ENCODE measurements at regions not wholly inside any gene's neighbourhood (a gene's known extent, or its start where the extent isn't known, plus 50 kb on each side); places are given as distances from the start of the nearest gene placed in this dataset.

DNA sequence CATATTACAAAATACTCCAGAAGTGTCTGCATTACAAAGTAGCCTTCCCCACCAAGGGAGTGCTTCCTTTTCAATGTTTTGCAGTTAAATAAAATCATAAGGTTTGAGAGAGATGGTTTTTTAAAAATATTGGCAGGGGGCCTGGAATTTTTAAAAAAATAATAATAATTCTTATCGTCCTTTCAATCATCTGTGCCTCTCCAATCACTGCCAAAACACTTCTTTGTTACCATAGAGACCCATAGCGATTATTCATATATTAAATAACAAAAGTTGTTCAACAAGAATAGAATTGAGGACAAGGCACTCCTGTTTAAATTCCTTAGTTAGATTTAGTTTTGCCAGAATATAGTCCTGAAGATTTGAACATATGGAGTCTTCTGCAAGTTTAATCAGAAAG, 203.1 kb downstream of the FAT4 start:
- no peak for DNase-seq

DNA sequence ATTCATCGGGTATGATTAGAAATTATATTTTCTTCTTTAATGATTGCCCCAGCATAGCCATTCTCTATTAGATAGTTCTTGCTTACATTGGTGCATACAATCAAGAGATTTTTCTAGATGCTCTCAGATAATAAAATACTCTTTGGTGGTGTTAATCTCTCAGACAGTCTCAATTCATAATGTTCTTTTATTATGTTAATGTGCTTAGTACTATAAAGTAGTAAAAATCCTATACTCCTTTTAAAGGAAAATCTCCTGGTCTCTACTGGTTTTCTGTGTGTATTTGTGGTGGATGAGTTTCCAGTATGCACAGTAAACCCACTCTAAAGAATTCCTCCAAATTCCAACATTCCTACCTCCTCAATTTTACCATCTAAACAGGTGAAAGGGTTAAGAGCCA, 203.5 kb downstream of the FAT4 start:
- no peak for DNase-seq

DNA sequence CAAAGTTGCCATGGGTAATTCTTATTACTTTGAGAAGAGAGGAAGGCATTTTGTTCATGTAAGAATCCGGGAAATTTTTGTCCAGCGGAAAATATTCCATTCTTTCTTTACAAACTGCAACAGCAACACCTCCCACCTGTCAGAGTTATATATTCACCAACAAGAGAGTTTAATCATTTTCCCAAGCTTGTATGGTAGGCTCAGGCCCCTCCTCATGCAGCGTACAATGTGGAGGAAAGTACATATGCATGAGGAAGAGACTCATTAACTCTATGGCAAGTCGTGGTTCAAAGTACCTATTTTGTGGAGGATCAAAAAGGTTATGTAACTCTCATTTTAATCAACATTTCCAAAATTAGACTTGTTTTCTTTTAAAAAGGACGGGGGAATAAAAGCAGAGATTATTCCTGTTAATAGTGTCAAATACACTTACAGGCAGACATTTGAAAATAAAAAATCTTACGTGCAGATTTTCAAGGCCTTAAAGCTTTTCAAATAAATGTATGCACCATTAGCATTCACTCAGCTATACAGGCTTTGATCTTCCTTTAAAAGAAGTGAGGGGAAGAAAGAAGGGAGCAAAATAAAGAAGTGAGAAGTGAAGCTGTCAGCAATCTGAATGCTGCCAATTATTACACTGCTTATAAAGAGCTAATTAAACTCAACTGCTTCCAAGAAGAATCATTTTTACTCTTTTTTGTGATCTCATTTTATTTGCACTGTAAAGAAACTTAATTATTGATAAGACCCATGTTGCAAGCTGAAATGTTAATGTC, 204.8 kb downstream of the FAT4 start:
- DNase-seq, result no peak

DNA sequence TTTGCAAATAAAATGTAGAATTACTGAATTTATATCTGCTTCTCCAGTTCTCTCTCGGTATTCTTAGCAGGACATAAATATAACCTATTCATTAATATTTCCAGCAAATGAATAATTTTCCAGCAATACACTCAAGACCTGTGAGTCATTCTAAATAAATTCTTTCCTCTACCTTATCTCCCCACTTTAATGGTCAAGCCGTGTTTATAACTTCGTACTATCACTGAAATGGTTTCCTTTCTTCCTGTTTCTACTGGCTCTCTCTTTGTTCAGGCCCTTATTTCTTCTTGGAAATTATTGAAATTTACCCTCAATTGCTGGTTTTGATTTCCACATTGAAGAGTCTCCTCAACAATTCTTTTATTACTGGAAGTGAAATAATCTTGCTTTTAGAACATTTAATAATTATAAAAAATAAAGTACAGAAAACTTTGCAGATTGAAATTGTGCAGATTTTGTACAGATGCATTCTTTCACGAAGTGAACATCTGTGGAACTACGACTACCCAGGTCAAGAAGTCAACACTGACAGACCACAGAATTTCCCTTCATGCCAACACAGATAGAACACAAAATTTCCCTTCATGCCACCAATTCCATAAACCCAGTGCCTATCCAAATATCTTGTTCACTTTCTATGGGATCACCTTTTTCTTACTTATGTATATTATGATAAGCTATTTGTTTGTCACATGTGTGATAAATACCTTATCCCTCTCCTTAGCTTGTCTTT, 205.7 kb downstream of the FAT4 start:
- DNase-seq, result no peak

DNA sequence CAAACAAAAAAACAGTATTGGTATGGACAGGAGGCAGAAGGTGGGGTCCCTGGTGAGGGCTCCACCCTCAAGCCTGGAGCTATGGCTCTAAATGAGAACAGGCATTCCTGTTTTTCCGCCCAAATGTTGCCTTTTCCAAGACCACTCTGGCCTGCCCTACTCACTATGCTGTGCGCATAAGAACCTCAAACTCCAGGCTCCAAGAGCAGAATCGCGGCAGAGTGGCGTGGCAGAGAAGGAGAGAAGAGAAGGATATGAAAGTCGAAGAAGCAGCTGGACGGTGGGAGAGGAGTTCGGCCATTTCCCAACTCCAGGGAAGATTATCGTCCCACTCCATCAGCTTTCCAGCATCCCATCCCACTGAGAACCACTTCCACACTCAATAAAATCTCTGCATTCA, 207.8 kb downstream of the FAT4 start:
- DNase-seq, result no peak

DNA sequence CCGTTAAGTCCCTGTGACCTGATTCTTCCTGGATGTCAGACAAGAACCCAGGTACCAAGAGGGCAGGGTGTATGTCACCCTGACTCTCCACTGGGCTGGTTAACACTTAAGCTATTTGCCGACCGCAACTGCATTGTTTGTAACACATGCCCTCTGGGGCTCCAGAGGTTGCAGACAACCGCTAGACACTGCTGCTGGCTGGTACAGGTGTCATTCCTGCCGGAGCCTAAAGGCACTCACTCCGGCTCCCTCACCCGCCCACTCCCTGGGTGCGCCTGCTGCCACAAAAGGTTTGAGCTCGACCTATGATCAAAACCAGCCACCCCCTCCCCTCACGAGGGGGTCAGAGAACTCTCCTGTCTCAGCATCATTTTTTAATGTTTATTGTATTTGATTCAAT, 208.2 kb downstream of the FAT4 start:
- peak in 1 of 3 experiments; percentile 15 for DNase-seq

DNA sequence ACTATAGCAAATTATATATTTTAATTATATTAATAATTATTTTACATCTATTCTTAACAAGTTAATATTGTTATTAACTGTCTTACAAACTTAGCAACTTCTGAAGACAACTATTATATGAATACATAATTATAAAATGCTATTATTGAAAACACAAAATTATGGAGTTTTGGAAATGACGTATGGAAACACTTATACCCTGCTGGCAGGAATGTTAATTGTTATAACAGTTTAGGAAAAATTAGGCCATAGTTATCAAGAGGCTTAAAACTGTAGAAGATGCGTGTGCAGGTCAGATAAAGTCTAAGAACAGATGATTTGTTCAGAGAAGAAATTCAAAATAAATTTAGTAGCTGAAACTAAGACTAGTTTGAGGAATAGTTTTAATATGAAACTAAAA, 211.7 kb downstream of the FAT4 start:
- no peak for DNase-seq

DNA sequence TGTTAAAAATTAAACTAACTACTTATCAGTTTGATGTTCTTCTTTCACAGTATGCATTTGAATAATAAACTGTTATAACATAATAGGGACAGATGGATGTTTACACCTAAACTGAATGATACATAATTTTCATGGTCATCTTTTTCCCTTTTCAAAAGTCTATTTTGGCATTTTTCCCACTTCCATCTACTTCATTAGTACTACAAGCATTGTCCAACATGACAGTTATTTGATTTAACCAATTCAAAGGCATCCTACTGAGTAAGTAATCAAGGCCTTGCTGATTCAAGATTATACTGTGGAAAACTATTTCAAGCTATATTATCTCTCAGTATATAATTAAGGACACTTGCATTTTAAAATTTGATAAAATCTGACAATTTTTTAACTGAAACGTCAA, 212.9 kb downstream of the FAT4 start:
- DNase-seq, result peak in 2 of 3 experiments; percentile 8 to 89

DNA sequence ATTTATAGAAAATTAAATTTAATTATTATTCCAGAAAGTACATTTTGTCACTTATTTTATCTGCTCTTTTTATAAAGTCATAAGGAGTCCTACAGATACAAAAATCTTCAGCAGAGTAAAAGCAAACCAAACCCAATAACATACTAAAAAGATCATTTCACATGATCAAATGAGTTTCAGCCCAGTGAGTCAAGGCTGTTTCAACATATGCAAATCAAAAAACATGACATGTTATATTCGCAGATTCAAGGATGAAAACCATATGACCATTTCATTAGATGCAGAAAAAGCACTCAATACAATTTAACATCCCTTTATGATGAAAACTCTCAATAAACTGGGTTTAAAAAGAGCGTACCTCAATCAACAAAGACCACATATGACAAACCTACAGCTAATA, 214.3 kb downstream of the FAT4 start:
- DNase-seq, result no peak

DNA sequence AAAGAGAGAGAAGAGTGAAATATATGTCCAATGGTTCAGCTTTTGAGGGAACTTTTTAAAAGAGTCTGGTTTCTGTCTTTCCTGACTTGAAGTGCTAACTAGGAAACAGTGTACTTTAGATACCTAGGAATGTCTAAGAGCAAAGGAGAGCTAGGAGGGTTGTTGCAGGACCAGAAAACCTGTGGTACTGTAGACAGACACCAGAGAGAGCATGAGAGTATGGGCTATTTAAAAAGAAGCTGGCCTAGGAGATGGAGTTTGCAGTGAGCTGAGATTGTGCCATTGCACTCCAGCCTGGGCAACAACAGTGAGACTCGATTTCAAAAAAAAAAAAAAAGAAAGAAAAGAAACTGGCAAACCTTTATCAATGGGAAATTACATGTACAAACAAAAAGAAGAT, 223.9 kb downstream of the FAT4 start:
- DNase-seq, result no peak

DNA sequence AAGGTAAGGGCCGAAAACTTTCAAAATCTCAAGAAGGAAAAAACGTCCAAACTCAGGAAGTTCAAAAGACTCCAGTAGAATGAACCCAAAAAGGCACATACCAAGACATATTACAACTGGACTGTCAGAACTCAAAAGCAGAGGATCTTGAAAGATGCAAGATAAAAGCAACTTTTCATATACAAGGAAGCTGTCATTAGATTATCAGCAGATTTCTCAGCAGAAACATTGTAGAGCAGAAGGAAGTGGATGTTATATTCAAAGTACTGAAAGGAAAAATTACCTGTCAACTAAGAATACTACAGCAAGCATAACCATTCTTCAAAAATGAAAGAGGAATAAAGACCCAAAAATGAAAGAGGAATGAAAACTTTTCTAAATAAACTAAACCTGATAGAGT, 224.9 kb downstream of the FAT4 start:
- DNase-seq, result no peak

DNA sequence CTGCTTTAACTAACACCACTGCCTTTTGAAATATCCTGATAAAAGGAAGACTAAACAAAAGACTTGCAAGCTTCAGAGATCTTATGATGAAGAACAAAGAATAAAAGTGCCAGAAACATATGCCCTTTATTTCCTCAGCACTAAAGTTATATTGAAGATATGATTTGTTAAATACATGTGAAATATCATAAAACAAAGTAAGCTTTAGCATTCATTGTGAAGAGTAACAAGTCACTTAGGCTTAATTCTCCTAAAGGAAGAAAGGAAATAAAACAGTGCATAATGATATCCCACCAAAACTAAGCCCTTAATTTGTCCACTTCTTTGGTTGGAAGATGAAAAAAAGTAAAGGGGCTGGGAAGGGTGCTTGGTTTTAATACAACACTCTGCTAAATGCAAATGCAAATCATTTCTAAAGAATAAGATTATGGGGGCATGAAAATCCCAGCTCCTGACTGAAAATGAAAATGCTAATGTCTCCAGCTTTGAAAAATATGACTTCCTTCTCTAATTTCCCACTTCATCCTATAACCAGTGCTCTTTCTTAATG, 227.2 kb downstream of the FAT4 start:
- no peak for DNase-seq

DNA sequence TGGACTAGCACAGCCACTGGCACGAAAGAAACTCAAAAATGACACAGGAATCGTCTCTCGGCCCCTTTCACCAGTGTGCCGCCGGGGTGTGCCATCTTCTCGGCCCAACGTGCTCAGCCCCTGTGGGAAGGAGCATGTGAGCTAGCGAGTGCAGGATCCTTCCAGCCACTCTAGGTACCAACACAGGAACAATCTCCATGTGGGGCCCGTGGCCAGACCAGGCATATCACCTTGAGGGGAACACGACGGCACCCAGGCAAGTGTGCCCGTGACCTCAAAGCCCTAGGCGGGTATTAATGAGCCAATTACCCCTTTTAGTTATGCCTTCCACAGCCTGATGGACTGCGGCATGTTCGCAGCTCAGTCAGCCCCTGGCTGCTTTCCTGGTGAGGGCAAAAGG, 231.5 kb downstream of the FAT4 start:
- no peak for DNase-seq

DNA sequence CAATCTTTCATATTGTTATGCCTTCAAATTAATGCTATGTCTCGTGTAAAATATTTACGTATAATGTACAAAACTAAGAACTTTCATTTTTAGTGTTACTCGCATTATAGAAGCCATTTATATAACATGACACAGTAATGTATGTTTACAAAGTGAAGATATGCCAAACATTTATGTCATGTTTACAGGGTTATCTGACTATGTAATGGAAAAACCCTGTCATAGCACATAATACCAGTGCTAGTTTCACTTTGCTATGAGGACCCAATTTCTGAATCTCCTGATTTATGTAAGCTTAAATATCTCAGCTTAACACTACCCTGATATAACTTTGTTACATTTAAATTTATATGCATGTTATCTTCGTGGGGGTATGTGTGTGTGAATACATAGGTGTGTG, 233.1 kb downstream of the FAT4 start:
- DNase-seq, result no peak

DNA sequence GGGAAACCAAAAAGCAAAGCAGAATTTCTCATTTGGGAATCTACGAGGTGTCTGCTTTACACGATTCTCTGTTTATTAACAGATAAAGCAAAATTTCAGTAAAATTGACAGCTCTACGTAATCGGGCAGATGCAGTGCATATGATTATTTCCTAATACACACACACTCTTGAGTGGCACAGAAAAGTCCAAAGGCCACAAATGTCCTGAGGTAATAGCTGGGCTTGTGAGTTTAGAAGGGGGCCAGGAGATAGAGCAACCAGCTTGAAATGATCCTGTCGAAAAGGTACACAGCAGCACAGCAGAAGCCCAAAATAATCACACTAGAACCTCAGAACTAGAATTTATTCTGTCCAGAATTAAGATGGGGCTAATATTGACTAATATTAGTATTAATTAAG, 236.0 kb downstream of the FAT4 start:
- DNase-seq, result no peak

DNA sequence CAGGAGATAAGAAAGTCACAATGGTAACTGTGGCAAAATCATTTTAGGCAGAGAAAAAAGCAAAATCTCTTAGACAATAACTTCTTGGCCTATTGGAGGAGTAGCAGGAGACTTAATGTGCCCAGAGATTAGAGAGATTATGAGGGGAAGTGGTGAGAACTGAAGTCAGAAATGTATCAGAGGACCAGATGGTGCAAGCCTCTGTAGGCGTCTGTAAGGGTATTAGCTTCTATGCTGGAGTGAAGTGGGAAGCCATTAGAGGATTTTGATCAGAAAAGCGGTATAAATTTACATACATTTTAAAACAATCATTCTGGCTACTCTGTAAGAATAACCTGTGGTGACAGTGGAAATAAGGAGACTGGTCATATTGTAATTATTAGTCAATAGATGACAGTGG, 236.7 kb downstream of the FAT4 start:
- DNase-seq, result no peak

DNA sequence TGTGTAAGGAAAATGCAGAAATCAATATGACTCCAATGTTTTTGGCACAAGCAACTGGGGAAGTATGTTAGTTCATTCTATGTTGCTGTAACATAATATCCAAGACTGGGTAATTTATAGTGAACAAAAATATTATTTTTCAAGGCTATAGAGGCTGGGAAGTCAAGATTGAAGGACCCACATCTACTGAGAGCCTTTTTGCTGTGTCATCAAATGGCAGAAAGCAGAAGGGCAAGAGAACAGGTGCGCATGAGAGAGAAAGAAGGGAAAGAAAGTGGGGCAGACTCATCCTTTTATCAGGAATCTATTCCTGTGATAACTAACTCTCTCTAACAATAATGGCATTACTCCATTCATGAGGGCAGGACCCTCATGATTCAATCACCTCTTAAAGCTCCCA, 237.2 kb downstream of the FAT4 start:
- DNase-seq, result no peak

DNA sequence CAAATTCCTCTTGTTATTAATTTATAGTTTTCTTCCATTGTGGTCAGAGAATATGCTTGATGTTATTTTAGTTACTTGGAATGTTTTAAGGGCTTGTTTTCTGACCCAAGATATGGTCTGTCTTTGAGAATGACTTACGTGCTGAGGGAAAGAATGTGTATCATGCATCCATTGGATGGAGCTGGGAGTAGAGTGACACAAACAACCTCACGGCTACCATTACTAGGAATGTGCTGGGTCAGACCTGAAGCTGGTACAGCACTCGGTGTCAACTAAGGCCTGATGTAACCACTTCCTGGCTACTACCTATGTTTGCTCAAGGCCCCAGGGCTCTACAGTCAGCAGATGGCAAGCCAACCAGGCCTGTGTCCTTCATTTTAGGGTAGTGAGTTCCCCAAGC, 257.8 kb downstream of the FAT4 start:
- DNase-seq, result no peak

DNA sequence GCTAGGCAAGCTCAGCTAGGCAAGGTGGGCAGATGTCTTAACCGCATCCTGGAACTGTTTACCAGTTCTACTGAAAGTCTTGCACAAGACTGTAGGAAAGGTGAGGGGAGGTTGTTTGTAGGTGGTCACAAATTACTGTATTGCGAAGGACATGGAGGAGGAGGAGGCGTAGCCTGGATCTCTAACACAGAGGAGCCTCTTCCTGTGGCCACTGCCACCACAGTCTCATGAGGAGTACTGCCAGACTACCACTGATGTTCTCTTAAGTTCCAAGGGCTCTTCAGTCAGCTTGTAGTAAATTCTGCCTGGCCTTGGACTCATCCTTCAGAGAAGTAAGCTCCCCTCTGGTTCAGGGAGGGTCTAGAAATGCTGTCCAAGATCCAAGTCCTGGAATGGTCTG, 258.6 kb downstream of the FAT4 start:
- no peak for DNase-seq

DNA sequence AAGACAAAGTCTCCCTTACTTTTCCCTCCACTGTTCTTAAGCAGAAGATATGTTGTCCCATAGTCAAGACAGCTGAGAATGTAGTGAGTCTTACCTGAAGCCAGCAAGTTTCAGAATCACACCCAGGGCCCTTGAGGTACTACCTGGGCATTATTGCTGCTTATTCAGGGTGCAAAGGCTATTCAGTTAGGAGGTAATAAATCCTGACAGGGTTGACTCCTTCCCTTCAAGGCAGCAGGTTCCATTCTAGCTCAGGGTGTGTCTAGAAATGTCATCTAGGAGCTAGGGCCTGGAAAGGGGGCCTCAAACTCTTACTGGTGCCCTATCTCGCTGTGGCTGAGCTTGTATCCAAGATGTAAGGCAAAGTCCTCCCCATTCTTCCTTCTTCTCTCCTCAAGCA, 259.0 kb downstream of the FAT4 start:
- DNase-seq, result no peak

DNA sequence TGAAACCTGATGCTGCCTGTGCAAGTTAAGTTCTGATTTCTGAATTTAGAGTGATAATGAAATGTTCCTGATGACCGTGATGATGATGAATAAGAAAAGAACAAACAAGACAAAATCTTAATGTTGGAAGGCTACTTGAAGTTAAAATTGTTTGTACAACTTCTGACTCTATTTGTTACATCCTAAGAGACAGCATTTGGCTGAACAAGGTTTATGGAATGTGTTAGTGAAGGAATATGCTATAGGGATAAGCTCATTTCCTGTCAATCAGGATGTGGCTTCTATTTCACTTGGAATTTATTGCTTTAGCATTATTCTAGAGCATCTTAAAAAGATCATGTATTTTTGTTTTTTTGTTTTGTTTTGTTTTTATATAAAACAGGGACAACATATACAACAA, 267.5 kb downstream of the FAT4 start:
- DNase-seq, result no peak

DNA sequence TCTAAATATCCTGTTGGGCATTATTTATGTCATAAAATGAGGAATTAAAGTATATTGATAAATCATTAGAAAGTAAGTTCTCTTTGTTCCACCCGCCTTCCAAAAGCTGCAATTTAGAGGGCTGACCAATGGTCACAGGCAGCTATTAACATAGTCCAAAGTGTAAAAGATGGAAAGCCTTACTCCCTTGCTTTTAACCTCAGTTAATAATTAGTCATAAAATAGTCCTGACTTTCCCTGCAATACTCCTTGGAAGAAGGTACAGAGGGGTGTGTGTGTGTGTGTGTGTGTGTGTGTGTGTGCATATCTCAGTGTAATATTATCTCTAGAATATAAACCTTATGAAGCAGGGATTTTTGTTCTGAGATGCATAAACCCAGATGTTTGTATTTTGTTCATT, 275.4 kb downstream of the FAT4 start:
- no peak for DNase-seq

DNA sequence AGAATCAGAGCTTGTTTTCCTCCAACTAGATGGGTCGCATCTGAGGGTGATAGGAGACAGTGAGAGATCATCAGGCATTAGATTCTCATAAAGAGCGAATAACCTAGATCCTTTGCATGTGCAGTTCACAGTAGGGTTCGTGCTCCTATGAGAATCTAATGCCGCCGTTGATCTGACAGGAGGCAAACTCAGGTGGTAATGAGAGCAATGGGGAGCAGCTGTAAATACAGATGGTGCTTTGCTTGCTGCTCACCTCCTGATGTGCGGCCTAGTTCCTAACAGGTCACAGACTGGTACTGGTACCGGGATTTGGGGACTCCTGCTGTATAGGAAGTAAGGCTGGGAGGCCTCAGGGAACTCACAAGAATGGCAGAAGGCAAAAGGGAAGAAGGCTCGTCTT, 276.5 kb downstream of the FAT4 start:
- no peak for DNase-seq

DNA sequence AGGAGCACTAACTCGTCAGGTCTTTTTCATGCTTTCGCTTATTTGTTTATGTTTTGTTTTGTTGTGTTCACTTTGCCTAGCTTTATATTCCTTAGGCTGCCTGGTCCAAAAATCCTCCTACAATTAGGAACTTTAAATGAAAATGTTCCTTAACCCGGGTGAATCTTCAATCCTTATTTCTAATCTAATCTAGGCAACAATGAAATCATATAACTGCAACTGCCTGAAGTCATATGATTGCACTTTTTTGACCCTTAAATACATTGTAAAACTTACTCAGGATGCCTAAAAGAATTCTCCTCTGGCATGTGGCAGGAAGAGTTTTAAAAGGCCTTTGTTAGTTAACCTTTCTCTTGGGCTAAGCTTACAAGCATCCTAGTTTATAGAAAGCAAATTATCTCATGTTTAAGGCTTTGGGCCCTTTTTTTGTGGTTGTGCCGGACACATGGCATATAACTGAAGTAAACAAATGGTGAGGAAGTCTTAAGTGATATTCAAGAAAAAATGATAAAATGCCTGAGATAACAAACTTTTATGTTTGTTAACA, 279.4 kb downstream of the FAT4 start:
- DNase-seq, result no peak

Measured in NCI-H1417 (cell line).